CD4-positive, alpha-beta T cell (primary cell): ENCODE measurements at regions not wholly inside any gene's neighbourhood (a gene's known extent, or its start where the extent isn't known, plus 50 kb on each side); places are given as distances from the start of the nearest gene placed in this dataset.
"Not testable (repeated sequence)": the region's sequence is repeated elsewhere in the genome, so short reads cannot be mapped to it uniquely, and the experiment has no call there.

Experiments
- ATAC-seq: fragments of 200-7000 bp; cut with Tn5 transposase; one replicate; pipeline ENCODE4 v1.10.0; 2022; ENCODE audit warnings: mild to moderate bottlenecking; ENCODE audit not compliant: poor library complexity
- CTCF ChIA-PET: fragments of 350-600 bp; sonication (Branson Sonifier 250); formaldehyde crosslinking; loops from one replicate; lab custom pipeline; 2021; ENCODE audit warnings: antibody characterized with exemption, inconsistent platforms; lab: Charles Lee
- POLR2A ChIA-PET: fragments of 350-600 bp; sonication (Branson Sonifier 250); formaldehyde crosslinking; loops from one replicate; lab custom pipeline; 2021; ENCODE audit warnings: antibody characterized with exemption, inconsistent platforms; lab: Charles Lee
- DNase-seq, 14 experiments: peaks; one replicate each; pipeline ENCODE4 v3.0.0-alpha.2; 2013 to 2020; ENCODE audit warnings: mixed read lengths in 2 of 14
- H3K27ac ChIP-seq, 2 donors: one replicate each; pipeline versions ENCODE4 v1.5.1 to v1.7.0; 2013; ENCODE audit warnings: low read length in 2 of 2, low read depth in 1 of 2, mild to moderate bottlenecking in 1 of 2
- H3K27me3 ChIP-seq, 2 experiments: 1 replicate in 1 of 2; 2 replicates in 1 of 2; pipeline versions ENCODE4 v1.6.1 to v1.7.0; 2013; ENCODE audit warnings: low read length in 2 of 2, control low read depth in 1 of 2, mild to moderate bottlenecking in 1 of 2, moderate library complexity in 1 of 2; ENCODE audit not compliant: insufficient read depth in 2 of 2, control insufficient read depth in 1 of 2
- H3K36me3 ChIP-seq: one replicate; pipeline ENCODE4 v1.6.1; 2013; ENCODE audit warnings: low read length, control low read depth; ENCODE audit not compliant: insufficient read depth
- H3K4me1 ChIP-seq: one replicate; pipeline ENCODE4 v1.6.1; 2013; ENCODE audit warnings: low read length, control low read depth; ENCODE audit not compliant: insufficient read depth
- H3K4me3 ChIP-seq: one replicate; pipeline ENCODE4 v1.5.1; 2013; ENCODE audit warnings: mild to moderate bottlenecking, low read length, moderate library complexity
- H3K9me3 ChIP-seq, 2 experiments: 1 replicate in 1 of 2; 2 replicates in 1 of 2; pipeline versions ENCODE4 v1.6.1 to v1.7.0; 2013; ENCODE audit warnings: low read length in 2 of 2, mild to moderate bottlenecking in 2 of 2, control low read depth in 1 of 2, moderate library complexity in 1 of 2; ENCODE audit not compliant: control insufficient read depth in 1 of 2, insufficient read depth in 1 of 2
- H3K27ac Mint-ChIP-seq: one replicate; pipeline ENCODE4 v1.8.0; 2020; ENCODE audit warnings: mixed read lengths
- H3K27me3 Mint-ChIP-seq: one replicate; pipeline ENCODE4 v1.8.0; 2021; ENCODE audit warnings: mixed read lengths
- H3K36me3 Mint-ChIP-seq: one replicate; pipeline ENCODE4 v1.8.0; 2021; ENCODE audit warnings: low read depth, mixed read lengths
- H3K4me1 Mint-ChIP-seq: one replicate; pipeline ENCODE4 v1.8.0; 2021; ENCODE audit warnings: low read depth, mixed read lengths
- H3K4me3 Mint-ChIP-seq: one replicate; pipeline ENCODE4 v1.8.0; 2020; ENCODE audit warnings: mild to moderate bottlenecking, mixed read lengths
- H3K9me3 Mint-ChIP-seq: one replicate; pipeline ENCODE4 v1.8.0; 2020; ENCODE audit warnings: mixed read lengths
- CTCF ChIP-seq: fragments of 200-600 bp; IDR thresholded peaks from one replicate; pipeline ENCODE4 v1.8.0; 2022; ENCODE audit warnings: antibody characterized with exemption, mild to moderate bottlenecking
- intact Hi-C, 2 experiments: fragments of 100-400 bp; cut with DNase I in 1 of 2; cut with micrococcal nuclease in 1 of 2; formaldehyde crosslinking; loops; one replicate each; pipeline versions ENCODE4 v1.15.1 to v1.9.0; 2023 to 2025; cut with DNase I, micrococcal nuclease

- ChIA-PET POLR2A (no interaction called here), CTCF (no interaction called here)
- DNase-seq = no peak
- H3K27me3 Mint-ChIP-seq = peaks cover 12% of the 10 kb centered on the region
- no peak overlapping the region for H3K27ac ChIP-seq
- no peak overlapping the region for H3K4me3 ChIP-seq
- no peak for ATAC-seq
- H3K27ac Mint-ChIP-seq = no peak overlapping the region
- no peaks in the 10 kb centered on the region for H3K4me1 Mint-ChIP-seq
- no peaks in the 10 kb centered on the region for H3K9me3 Mint-ChIP-seq
- no peaks in the 10 kb centered on the region for H3K4me1 ChIP-seq
- H3K36me3 Mint-ChIP-seq = no peaks in the 10 kb centered on the region
- H3K9me3 ChIP-seq = no peaks in the 10 kb centered on the region
- no peaks in the 10 kb centered on the region for H3K27me3 ChIP-seq
- TF ChIP-seq CTCF = no peak
- H3K36me3 ChIP-seq = no peaks in the 10 kb centered on the region
- H3K4me3 Mint-ChIP-seq = no peak overlapping the region
- intact Hi-C loops = loop anchor here in 1 of 2 experiments (10.0 kb wide), 1 partner anchor 45 kb away; no protein-coding TSS in a partner anchor
These were observed 64.3 kb upstream of the SULF2 start for GRCh38 chr20:47849596-47849995.

GRCh38 chr20:47849006-47849405 is 63.7 kb upstream of the SULF2 start:
- no peaks in the 10 kb centered on the region for H3K27me3 ChIP-seq
- DNase-seq (no peak), ATAC-seq (no peak)
- no peak overlapping the region for H3K27ac ChIP-seq
- H3K9me3 ChIP-seq = no peaks in the 10 kb centered on the region
- no peaks in the 10 kb centered on the region for H3K36me3 ChIP-seq
- H3K36me3 Mint-ChIP-seq = no peaks in the 10 kb centered on the region
- no peak for TF ChIP-seq CTCF
- POLR2A ChIA-PET = no interaction called here
- H3K4me1 ChIP-seq = no peaks in the 10 kb centered on the region
- peaks cover 12% of the 10 kb centered on the region for H3K27me3 Mint-ChIP-seq
- H3K4me3 Mint-ChIP-seq = no peak overlapping the region
- intact Hi-C loops = loop anchor here in 1 of 2 experiments (10.0 kb wide), 1 partner anchor 46 kb away; no protein-coding TSS in a partner anchor
- CTCF ChIA-PET = no interaction called here
- no peaks in the 10 kb centered on the region for H3K4me1 Mint-ChIP-seq
- H3K9me3 Mint-ChIP-seq = no peaks in the 10 kb centered on the region
- H3K27ac Mint-ChIP-seq = no peak overlapping the region
- no peak overlapping the region for H3K4me3 ChIP-seq

DNA sequence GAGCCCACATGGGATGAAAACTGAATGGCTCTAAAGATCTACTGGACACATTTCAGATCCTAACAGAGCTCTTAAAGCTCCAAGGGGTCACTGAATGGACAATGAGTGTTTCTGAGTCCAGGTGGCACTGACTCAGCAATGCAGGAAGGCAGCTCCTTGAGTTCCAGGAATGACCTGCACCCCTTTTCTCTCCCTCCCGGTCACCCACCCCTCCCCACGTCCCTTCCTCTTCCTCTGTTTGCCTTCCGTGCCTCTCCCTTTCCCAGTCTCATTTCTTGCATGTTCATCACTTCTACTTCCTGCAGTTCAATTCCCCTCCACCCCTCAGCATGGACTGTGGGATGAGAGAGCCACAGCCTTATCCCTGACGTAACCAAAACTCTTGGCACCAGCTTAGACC is 63.3 kb upstream of the SULF2 start:
- H3K27me3 ChIP-seq, H3K36me3 ChIP-seq, POLR2A ChIA-PET, H3K4me1 Mint-ChIP-seq, H3K4me1 ChIP-seq, H3K4me3 Mint-ChIP-seq, H3K27ac ChIP-seq, H3K9me3 Mint-ChIP-seq, DNase-seq, CTCF ChIA-PET, H3K9me3 ChIP-seq, H3K4me3 ChIP-seq, ATAC-seq, H3K27ac Mint-ChIP-seq, H3K36me3 Mint-ChIP-seq: not testable (repeated sequence)
- intact Hi-C loops = loop anchor here in 1 of 2 experiments (10.0 kb wide), 1 partner anchor 46 kb away; no protein-coding TSS in a partner anchor
- peaks cover 12% of the 10 kb centered on the region for H3K27me3 Mint-ChIP-seq

- no peaks in the 10 kb centered on the region for H3K36me3 Mint-ChIP-seq
- TF ChIP-seq CTCF = no peak
These were observed 62.7 kb upstream of the SULF2 start for GRCh38 chr20:47847884-47848485.

GRCh38 chr20:47847220-47847619 is 61.9 kb upstream of the SULF2 start:
- H3K4me3 ChIP-seq, H3K36me3 Mint-ChIP-seq, H3K4me1 ChIP-seq, H3K27me3 ChIP-seq, H3K27ac Mint-ChIP-seq, H3K27ac ChIP-seq, ATAC-seq, POLR2A ChIA-PET, H3K9me3 ChIP-seq, H3K4me3 Mint-ChIP-seq, H3K36me3 ChIP-seq, CTCF ChIA-PET, DNase-seq, H3K4me1 Mint-ChIP-seq, H3K9me3 Mint-ChIP-seq: not testable (repeated sequence)
- intact Hi-C loops = loop anchor here in 1 of 2 experiments (10.0 kb wide), 1 partner anchor 48 kb away; no protein-coding TSS in a partner anchor
- H3K27me3 Mint-ChIP-seq = peaks cover 17% of the 10 kb centered on the region

More at GRCh38 chr20:47847884-47848485, 62.7 kb upstream of the SULF2 start:
- intact Hi-C loops = loop anchor here in 1 of 2 experiments (10.0 kb wide), 1 partner anchor 47 kb away; no protein-coding TSS in a partner anchor
- no peak overlapping the region for H3K27ac ChIP-seq
- no peaks in the 10 kb centered on the region for H3K36me3 ChIP-seq
- H3K4me1 Mint-ChIP-seq = no peaks in the 10 kb centered on the region
- DNase-seq (no peak), ATAC-seq (no peak)
- H3K27me3 Mint-ChIP-seq = peaks cover 18% of the 10 kb centered on the region
- no peaks in the 10 kb centered on the region for H3K9me3 ChIP-seq
- H3K27ac Mint-ChIP-seq = no peak overlapping the region
- no peaks in the 10 kb centered on the region for H3K9me3 Mint-ChIP-seq
- CTCF ChIA-PET = no interaction called here
- H3K4me1 ChIP-seq = no peaks in the 10 kb centered on the region
- POLR2A ChIA-PET = no interaction called here
- no peak overlapping the region for H3K4me3 ChIP-seq
- no peak overlapping the region for H3K4me3 Mint-ChIP-seq
- no peaks in the 10 kb centered on the region for H3K27me3 ChIP-seq
